ENCODE measurements at regions not wholly inside any gene's neighbourhood (a gene's known extent, or its start where the extent isn't known, plus 50 kb on each side); places are given as distances from the start of the nearest gene placed in this dataset.
A peak's percentile ranks its signal among the peaks of the same experiment; 100 is the strongest.

DNA sequence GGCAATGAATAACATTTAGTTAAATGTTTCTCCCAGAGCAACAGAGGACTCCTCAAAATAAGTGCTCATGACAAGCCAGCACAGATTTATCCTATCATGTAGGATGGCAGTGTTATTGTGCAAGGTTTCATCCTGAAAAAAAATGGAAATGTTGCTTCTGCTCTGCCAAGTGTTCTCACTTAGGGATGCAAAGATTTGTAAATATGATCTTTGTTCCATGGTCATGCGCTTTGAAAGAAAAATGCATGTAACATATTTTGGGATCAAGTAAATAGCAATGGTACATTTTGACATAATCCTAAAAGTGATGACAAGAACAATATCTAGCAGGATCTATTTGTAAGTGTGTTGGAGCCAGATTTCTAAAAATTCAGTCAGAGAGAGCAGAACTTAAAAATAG is 229.5 kb upstream of the CCDC150 start:
- ATAC-seq (ENCODE audit: low read depth) (no peak), DNase-seq (no peak)
- no peaks in the 10 kb centered on the region for H3K9me3 Mint-ChIP-seq (ENCODE audit: insufficient read depth)
- no peak overlapping the region for H3K9ac ChIP-seq (ENCODE audit: low read length)
- H3K27me3 ChIP-seq (replicated peaks in 1 of 4; ENCODE audit: control extremely low read depth in 1 of 4, control insufficient read depth in 3 of 4, insufficient read depth in 4 of 4, low read length in 3 of 4) = peaks cover 0 to 2% (median 0%) of the 10 kb centered on the region in 4 experiments
- peaks cover 6% of the 10 kb centered on the region for H3K27me3 Mint-ChIP-seq
- H3K27ac Mint-ChIP-seq = no peak overlapping the region
- H4K20me1 ChIP-seq (ENCODE audit: control insufficient read depth, insufficient read depth, low read length, poor library complexity, severe bottlenecking) = no peaks in the 10 kb centered on the region
- H3K4me2 ChIP-seq (replicated peaks; ENCODE audit: low read depth, low read length, poor library complexity, severe bottlenecking) = no peak overlapping the region
- H3K4me1 Mint-ChIP-seq = peaks cover 15% of the 10 kb centered on the region
- no peaks in the 10 kb centered on the region for H3K9me3 ChIP-seq (ENCODE audit: control extremely low read depth in 1 of 3, control insufficient read depth in 2 of 3, insufficient read depth in 1 of 3, low read length in 2 of 3)
- POLR2A ChIA-PET = no interaction called here
- H3K36me3 ChIP-seq (replicated peaks in 1 of 2; ENCODE audit: control extremely low read depth in 1 of 2, control insufficient read depth in 1 of 2, extremely low read depth in 1 of 2, insufficient read depth in 2 of 2, low read length in 1 of 2) = no peaks in the 10 kb centered on the region
- WGBS (ENCODE audit: insufficient coverage) = no CpG with 5 or more reads among the region's 1 CpG
- no peaks in the 10 kb centered on the region for H3K79me2 ChIP-seq (ENCODE audit: control insufficient read depth, insufficient read depth, low read length)
- H3K4me1 ChIP-seq (ENCODE audit: control insufficient read depth in 2 of 2, insufficient read depth in 2 of 2, low read length in 2 of 2) = peaks cover 15 to 21% of the 10 kb centered on the region in 2 donors
- H3K4me3 Mint-ChIP-seq = no peak overlapping the region
- H3K27ac ChIP-seq (ENCODE audit: low read length in 2 of 2) = no peak overlapping the region
- TF ChIP-seq, protein P1, sequence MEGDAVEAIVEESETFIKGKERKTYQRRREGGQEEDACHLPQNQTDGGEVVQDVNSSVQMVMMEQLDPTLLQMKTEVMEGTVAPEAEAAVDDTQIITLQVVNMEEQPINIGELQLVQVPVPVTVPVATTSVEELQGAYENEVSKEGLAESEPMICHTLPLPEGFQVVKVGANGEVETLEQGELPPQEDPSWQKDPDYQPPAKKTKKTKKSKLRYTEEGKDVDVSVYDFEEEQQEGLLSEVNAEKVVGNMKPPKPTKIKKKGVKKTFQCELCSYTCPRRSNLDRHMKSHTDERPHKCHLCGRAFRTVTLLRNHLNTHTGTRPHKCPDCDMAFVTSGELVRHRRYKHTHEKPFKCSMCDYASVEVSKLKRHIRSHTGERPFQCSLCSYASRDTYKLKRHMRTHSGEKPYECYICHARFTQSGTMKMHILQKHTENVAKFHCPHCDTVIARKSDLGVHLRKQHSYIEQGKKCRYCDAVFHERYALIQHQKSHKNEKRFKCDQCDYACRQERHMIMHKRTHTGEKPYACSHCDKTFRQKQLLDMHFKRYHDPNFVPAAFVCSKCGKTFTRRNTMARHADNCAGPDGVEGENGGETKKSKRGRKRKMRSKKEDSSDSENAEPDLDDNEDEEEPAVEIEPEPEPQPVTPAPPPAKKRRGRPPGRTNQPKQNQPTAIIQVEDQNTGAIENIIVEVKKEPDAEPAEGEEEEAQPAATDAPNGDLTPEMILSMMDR (IDR thresholded peaks at IDR 0.05) = no peak
- TF ChIP-seq EZH2 (IDR thresholded peaks at IDR 0.05; ENCODE audit: borderline replicate concordance, insufficient read depth, low read depth, low read length, poor library complexity, severe bottlenecking) = no peak
- H3K4me3 ChIP-seq (ENCODE audit: control extremely low read depth in 1 of 5, extremely low read depth in 1 of 5, insufficient read depth in 1 of 5, low read depth in 2 of 5, low read length in 4 of 5) = no peak overlapping the region
- CTCF ChIA-PET = no interaction called here
- no peak overlapping the region for H2AFZ ChIP-seq (ENCODE audit: insufficient read depth, low read depth, low read length, poor library complexity, severe bottlenecking)
- intact Hi-C loops (cut with micrococcal nuclease) = no loop called here

DNA sequence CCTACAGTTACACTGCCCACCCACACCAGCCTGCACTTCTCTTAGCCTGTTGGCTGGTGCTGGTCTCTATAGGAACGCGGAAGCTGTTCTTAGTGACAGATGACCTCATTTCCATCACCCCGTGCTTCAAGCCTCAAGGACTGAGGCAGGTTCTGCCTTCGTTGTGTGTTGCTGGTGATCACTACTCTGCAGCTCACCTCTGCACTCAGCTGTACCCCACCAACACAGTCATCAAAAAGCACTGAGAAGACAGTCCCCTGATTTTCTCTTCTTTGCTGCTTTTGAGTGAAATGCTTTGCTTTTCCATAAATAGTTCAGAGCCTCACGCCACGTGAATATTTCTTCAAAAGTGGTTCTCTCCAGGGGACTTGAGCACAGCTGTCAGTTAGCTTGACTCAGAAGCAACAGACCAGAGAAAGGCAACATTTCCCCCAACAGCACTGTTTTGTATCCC is 225.7 kb upstream of the CCDC150 start:
- peaks cover 22 to 27% of the 10 kb centered on the region in 2 donors for H3K4me1 ChIP-seq (ENCODE audit: control insufficient read depth in 2 of 2, insufficient read depth in 2 of 2, low read length in 2 of 2)
- peak overlapping the region in 1 of 2 donors; percentile 40 for H3K27ac ChIP-seq (ENCODE audit: low read length in 2 of 2)
- DNase-seq = peak; percentile 50
- peak overlapping the region; percentile 69 for H2AFZ ChIP-seq (ENCODE audit: insufficient read depth, low read depth, low read length, poor library complexity, severe bottlenecking)
- intact Hi-C loops (cut with micrococcal nuclease) = no loop called here
- Mint-ChIP-seq H3K9me3 (ENCODE audit: insufficient read depth) (no peaks in the 10 kb centered on the region), H3K27me3 (peaks cover 11% of the 10 kb centered on the region), H3K27ac (peak overlapping the region; percentile 64), H3K4me3 (peak overlapping the region; percentile 72), H3K4me1 (peaks cover 21% of the 10 kb centered on the region)
- peak overlapping the region; percentile 56 for H3K4me2 ChIP-seq (replicated peaks; ENCODE audit: low read depth, low read length, poor library complexity, severe bottlenecking)
- H3K27me3 ChIP-seq (replicated peaks in 1 of 4; ENCODE audit: control extremely low read depth in 1 of 4, control insufficient read depth in 3 of 4, insufficient read depth in 4 of 4, low read length in 3 of 4) = no peaks in the 10 kb centered on the region
- H3K79me2 ChIP-seq (ENCODE audit: control insufficient read depth, insufficient read depth, low read length) = no peaks in the 10 kb centered on the region
- H4K20me1 ChIP-seq (ENCODE audit: control insufficient read depth, insufficient read depth, low read length, poor library complexity, severe bottlenecking) = no peaks in the 10 kb centered on the region
- CTCF ChIA-PET = interaction anchor here (1.0 to 1.2 kb wide), 2 partner anchors 9 to 40 kb away, joined by 3 to 4 read pairs; no protein-coding TSS in a partner anchor
- peak; percentile 87 for ATAC-seq (ENCODE audit: low read depth)
- peak overlapping the region; percentile 33 for H3K9ac ChIP-seq (ENCODE audit: low read length)
- H3K36me3 ChIP-seq (replicated peaks in 1 of 2; ENCODE audit: control extremely low read depth in 1 of 2, control insufficient read depth in 1 of 2, extremely low read depth in 1 of 2, insufficient read depth in 2 of 2, low read length in 1 of 2) = no peaks in the 10 kb centered on the region
- POLR2A ChIA-PET = no interaction called here
- 7% methylated on average over 5 of the region's 6 CpGs for WGBS (ENCODE audit: insufficient coverage)
- H3K4me3 ChIP-seq (ENCODE audit: control extremely low read depth in 1 of 5, extremely low read depth in 1 of 5, insufficient read depth in 1 of 5, low read depth in 2 of 5, low read length in 4 of 5) = peak overlapping the region in 2 of 5 experiments; percentile 9 to 13
- peaks cover 0 to 1% (median 0%) of the 10 kb centered on the region in 3 donors for H3K9me3 ChIP-seq (ENCODE audit: control extremely low read depth in 1 of 3, control insufficient read depth in 2 of 3, insufficient read depth in 1 of 3, low read length in 2 of 3)
- TF ChIP-seq, protein P1 (IDR thresholded peaks at IDR 0.05) = no peak
- no peak for TF ChIP-seq EZH2 (IDR thresholded peaks at IDR 0.05; ENCODE audit: borderline replicate concordance, insufficient read depth, low read depth, low read length, poor library complexity, severe bottlenecking)
